OCI-LY1 (cell line): ENCODE measurements at regions not wholly inside any gene's neighbourhood (a gene's known extent, or its start where the extent isn't known, plus 50 kb on each side); places are given as distances from the start of the nearest gene placed in this dataset.
"Not testable (repeated sequence)": the region's sequence is repeated elsewhere in the genome, so short reads cannot be mapped to it uniquely, and the experiment has no call there.

Experiments used
- H2AFZ ChIP-seq: fragments of 200-600 bp; sonication (generic), shearing (Covaris generic); 2 replicates; pipeline ENCODE4 v1.6.0; 2014; ENCODE audit warnings: antibody characterized with exemption, mild to moderate bottlenecking, low read length
- H3F3A ChIP-seq: fragments of 200-600 bp; sonication (generic), shearing (Covaris generic); 2 replicates; pipeline ENCODE4 v1.6.0; 2014; ENCODE audit warnings: mild to moderate bottlenecking, antibody characterized with exemption, low read length, moderate library complexity; ENCODE audit not compliant: insufficient read depth
- H3K27ac ChIP-seq: fragments of 200-600 bp; sonication (generic); 2 replicates; pipeline ENCODE4 v1.5.1; 2014; ENCODE audit warnings: low read length, mixed run types, mild to moderate bottlenecking, low read depth; ENCODE audit not compliant: poor library complexity, severe bottlenecking
- H3K27me3 ChIP-seq: fragments of 200-600 bp; sonication (generic); 2 replicates; pipeline ENCODE4 v1.6.0; 2014; ENCODE audit warnings: antibody characterized with exemption, mild to moderate bottlenecking, low read length, moderate library complexity; ENCODE audit not compliant: insufficient read depth
- H3K36me3 ChIP-seq: fragments of 200-600 bp; sonication (generic); 2 replicates; pipeline ENCODE4 v1.6.1; 2014; ENCODE audit warnings: mild to moderate bottlenecking, antibody characterized with exemption, low read length, moderate library complexity, mixed read lengths; ENCODE audit not compliant: insufficient read depth
- H3K4me1 ChIP-seq: fragments of 200-600 bp; sonication (generic); 2 replicates; pipeline ENCODE4 v1.5.1; 2014; ENCODE audit warnings: mild to moderate bottlenecking, low read length, moderate library complexity; ENCODE audit not compliant: insufficient read depth, severe bottlenecking
- H3K4me2 ChIP-seq: fragments of 200-600 bp; sonication (generic), shearing (Covaris generic); 2 replicates; pipeline ENCODE4 v1.6.1; 2014; ENCODE audit warnings: low read length
- H3K4me3 ChIP-seq: fragments of 200-600 bp; sonication (generic); 2 replicates; pipeline ENCODE4 v1.5.1; 2014; ENCODE audit warnings: low read length, low read depth, mild to moderate bottlenecking, mixed read lengths; ENCODE audit not compliant: poor library complexity, severe bottlenecking
- H3K79me2 ChIP-seq: fragments of 200-600 bp; shearing (Covaris generic); 2 replicates; pipeline ENCODE4 v1.6.1; 2016; ENCODE audit warnings: mixed run types, low read length, mixed read lengths; ENCODE audit not compliant: insufficient read depth
- H3K9ac ChIP-seq: fragments of 200-600 bp; sonication (generic), shearing (Covaris generic); 2 replicates; pipeline ENCODE4 v1.6.1; 2014; ENCODE audit warnings: mild to moderate bottlenecking, low read length, mixed read lengths
- H3K9me2 ChIP-seq: fragments of 200-600 bp; sonication (generic), shearing (Covaris generic); 2 replicates; pipeline ENCODE4 v1.6.1; 2014; ENCODE audit warnings: low read depth, mild to moderate bottlenecking, low read length, mixed read lengths
- H3K9me3 ChIP-seq: fragments of 200-600 bp; shearing (Covaris generic); 2 replicates; pipeline ENCODE4 v1.6.1; 2014; ENCODE audit warnings: low read length, mixed read lengths
- H4K20me1 ChIP-seq: fragments of 200-600 bp; sonication (generic), shearing (Covaris generic); 2 replicates; pipeline ENCODE4 v1.6.0; 2016; ENCODE audit warnings: mild to moderate bottlenecking, low read length; ENCODE audit not compliant: insufficient read depth
- CTCF ChIP-seq: fragments of 200-600 bp; sonication (generic), shearing (Covaris generic); IDR thresholded peaks from 2 replicates; pipeline ENCODE4 v1.5.1; 2017; ENCODE audit warnings: mild to moderate bottlenecking, antibody characterized with exemption, low read length, moderate library complexity, mixed read lengths
- EZH2 ChIP-seq: fragments of 200-600 bp; sonication (generic), shearing (Covaris generic); IDR thresholded peaks from 2 replicates; pipeline ENCODE4 v1.8.0; 2017; ENCODE audit warnings: borderline replicate concordance, mixed run types, mild to moderate bottlenecking, antibody characterized with exemption, low read length, moderate library complexity, mixed read lengths

- no peaks in the 10 kb centered on the region for H3K4me1 ChIP-seq
- H3F3A ChIP-seq: no peaks in the 10 kb centered on the region
- H3K9ac ChIP-seq: no peak overlapping the region
- H3K27me3 ChIP-seq: no peaks in the 10 kb centered on the region
- no peak for TF ChIP-seq CTCF
- no peak for TF ChIP-seq EZH2
- no peak overlapping the region for H3K27ac ChIP-seq
- H4K20me1 ChIP-seq: no peaks in the 10 kb centered on the region
- H3K79me2 ChIP-seq: peaks cover 11% of the 10 kb centered on the region; the same call in 1 of the 2 replicates
- no peaks in the 10 kb centered on the region for H3K9me3 ChIP-seq
- H3K36me3 ChIP-seq: peaks cover 72% of the 10 kb centered on the region
- no peak overlapping the region for H3K4me2 ChIP-seq
- H2AFZ ChIP-seq: no peak overlapping the region
- no peaks in the 10 kb centered on the region for H3K9me2 ChIP-seq
- no peak overlapping the region for H3K4me3 ChIP-seq
These were observed 71.0 kb downstream of the SEPTIN7 start for GRCh38 chr7:35871856-35872255.

GRCh38 chr7:35874886-35875285 lies 74.0 kb downstream of the SEPTIN7 start:
- Histone ChIP-seq H3K9me3 (no peaks in the 10 kb centered on the region), H4K20me1 (no peaks in the 10 kb centered on the region), H3K4me1 (no peaks in the 10 kb centered on the region), H3K9me2 (no peaks in the 10 kb centered on the region), H3K27ac (no peak overlapping the region), H3K36me3 (peaks cover 59% of the 10 kb centered on the region), H3F3A (no peaks in the 10 kb centered on the region), H3K4me2 (no peak overlapping the region), H3K79me2 (0 out of 2 replicates have a peak, but pooled peaks cover 6% of the 10 kb centered on the region), H3K27me3 (no peaks in the 10 kb centered on the region), H3K4me3 (no peak overlapping the region), H3K9ac (no peak overlapping the region), H2AFZ (no peak overlapping the region)
- TF ChIP-seq CTCF: no peak
- TF ChIP-seq EZH2: no peak

- Histone ChIP-seq H3K9me3 (no peaks in the 10 kb centered on the region), H3K4me1 (no peaks in the 10 kb centered on the region), H3K4me3 (no peak overlapping the region), H3K79me2 (0 out of 2 replicates have a peak, but pooled peaks cover 6% of the 10 kb centered on the region), H3K27ac (no peak overlapping the region), H3K9me2 (no peaks in the 10 kb centered on the region), H4K20me1 (0 out of 2 replicates have a peak, but pooled peaks cover under 1% of the 10 kb centered on the region), H2AFZ (no peak overlapping the region), H3K9ac (no peak overlapping the region), H3K4me2 (no peak overlapping the region), H3F3A (no peaks in the 10 kb centered on the region), H3K27me3 (no peaks in the 10 kb centered on the region), H3K36me3 (peaks cover 57% of the 10 kb centered on the region)
- TF ChIP-seq EZH2: no peak
These were observed 74.4 kb downstream of the SEPTIN7 start for GRCh38 chr7:35875292-35875691.

- Histone ChIP-seq H3K4me2 (no peak overlapping the region), H3K36me3 (peaks cover 66% of the 10 kb centered on the region), H3K4me1 (no peaks in the 10 kb centered on the region), H3K4me3 (no peak overlapping the region), H3K9me2 (no peaks in the 10 kb centered on the region), H3F3A (no peaks in the 10 kb centered on the region), H3K27ac (no peak overlapping the region), H3K27me3 (no peaks in the 10 kb centered on the region), H3K79me2 (no peaks in the 10 kb centered on the region), H3K9ac (no peak overlapping the region), H4K20me1 (0 out of 2 replicates have a peak, but pooled peaks cover 2% of the 10 kb centered on the region), H2AFZ (no peak overlapping the region), H3K9me3 (no peaks in the 10 kb centered on the region)
- TF ChIP-seq CTCF: no peak
- TF ChIP-seq EZH2: no peak
These were observed 77.5 kb downstream of the SEPTIN7 start for GRCh38 chr7:35878351-35878750.

GRCh38 chr7:35887430-35887829 lies 86.6 kb downstream of the SEPTIN7 start:
- not testable (repeated sequence) for H3K9ac ChIP-seq, H3K4me1 ChIP-seq, H3K9me2 ChIP-seq, H2AFZ ChIP-seq, H3F3A ChIP-seq, H4K20me1 ChIP-seq, H3K27me3 ChIP-seq, H3K79me2 ChIP-seq, H3K27ac ChIP-seq, H3K4me3 ChIP-seq, H3K9me3 ChIP-seq, H3K4me2 ChIP-seq
- H3K36me3 ChIP-seq: peaks cover 88% of the 10 kb centered on the region
